ENCODE measurements at regions not wholly inside any gene's neighbourhood (a gene's known extent, or its start where the extent isn't known, plus 50 kb on each side); places are given as distances from the start of the nearest gene placed in this dataset.

DNA sequence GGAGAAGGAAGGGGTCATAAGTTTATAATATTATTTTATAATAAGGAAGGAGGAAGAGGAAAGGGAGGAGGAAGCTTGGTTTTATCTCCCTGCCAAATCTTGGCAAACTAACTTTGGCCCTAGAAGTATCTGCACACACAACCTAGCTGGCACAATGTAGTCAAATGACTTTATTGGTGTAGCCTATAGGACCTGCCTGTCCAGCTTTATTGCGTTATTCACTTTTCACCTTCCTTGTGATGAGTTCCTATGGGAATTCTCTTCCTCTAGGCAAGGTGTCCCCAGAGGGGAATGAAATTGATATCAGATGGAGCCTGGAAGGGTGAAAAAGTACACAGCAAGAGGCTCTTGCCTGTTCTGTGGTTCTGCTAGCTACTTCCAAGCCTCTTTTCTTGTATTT, 111.2 kb upstream of the SLC25A36 start:
- H3K4me3 ChIP-seq (ENCODE audit: low read length), result no peak overlapping the region
- TF ChIP-seq, protein P1, sequence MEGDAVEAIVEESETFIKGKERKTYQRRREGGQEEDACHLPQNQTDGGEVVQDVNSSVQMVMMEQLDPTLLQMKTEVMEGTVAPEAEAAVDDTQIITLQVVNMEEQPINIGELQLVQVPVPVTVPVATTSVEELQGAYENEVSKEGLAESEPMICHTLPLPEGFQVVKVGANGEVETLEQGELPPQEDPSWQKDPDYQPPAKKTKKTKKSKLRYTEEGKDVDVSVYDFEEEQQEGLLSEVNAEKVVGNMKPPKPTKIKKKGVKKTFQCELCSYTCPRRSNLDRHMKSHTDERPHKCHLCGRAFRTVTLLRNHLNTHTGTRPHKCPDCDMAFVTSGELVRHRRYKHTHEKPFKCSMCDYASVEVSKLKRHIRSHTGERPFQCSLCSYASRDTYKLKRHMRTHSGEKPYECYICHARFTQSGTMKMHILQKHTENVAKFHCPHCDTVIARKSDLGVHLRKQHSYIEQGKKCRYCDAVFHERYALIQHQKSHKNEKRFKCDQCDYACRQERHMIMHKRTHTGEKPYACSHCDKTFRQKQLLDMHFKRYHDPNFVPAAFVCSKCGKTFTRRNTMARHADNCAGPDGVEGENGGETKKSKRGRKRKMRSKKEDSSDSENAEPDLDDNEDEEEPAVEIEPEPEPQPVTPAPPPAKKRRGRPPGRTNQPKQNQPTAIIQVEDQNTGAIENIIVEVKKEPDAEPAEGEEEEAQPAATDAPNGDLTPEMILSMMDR (conservative IDR thresholded peaks at IDR 0.05; ENCODE audit: low read depth, low read length), result no peak
- no peak for DNase-seq (ENCODE audit: low read depth)

DNA sequence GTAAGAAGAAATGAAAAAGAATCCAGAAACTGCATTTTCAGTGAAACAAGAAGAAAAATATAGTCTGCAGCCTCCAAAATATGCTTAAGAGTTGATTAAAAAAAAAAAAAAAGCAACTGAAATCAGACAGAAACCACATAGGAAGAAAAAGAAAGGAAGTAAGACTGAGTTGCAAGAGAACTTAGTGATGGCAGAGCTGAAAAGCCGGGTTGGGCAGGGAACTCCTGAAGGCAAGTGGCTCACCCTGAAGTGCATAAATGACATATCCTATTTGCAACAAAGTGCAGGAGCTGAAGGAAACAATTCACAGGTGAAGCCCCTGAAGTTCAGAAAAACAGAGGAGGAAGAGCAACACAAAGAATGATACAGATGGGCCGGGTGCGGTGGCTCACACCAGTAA, 108.8 kb upstream of the SLC25A36 start:
- TF ChIP-seq, protein P1 (conservative IDR thresholded peaks at IDR 0.05; ENCODE audit: low read depth, low read length), result no peak
- no peak overlapping the region for H3K4me3 ChIP-seq (ENCODE audit: low read length)
- no peak for DNase-seq (ENCODE audit: low read depth)

DNA sequence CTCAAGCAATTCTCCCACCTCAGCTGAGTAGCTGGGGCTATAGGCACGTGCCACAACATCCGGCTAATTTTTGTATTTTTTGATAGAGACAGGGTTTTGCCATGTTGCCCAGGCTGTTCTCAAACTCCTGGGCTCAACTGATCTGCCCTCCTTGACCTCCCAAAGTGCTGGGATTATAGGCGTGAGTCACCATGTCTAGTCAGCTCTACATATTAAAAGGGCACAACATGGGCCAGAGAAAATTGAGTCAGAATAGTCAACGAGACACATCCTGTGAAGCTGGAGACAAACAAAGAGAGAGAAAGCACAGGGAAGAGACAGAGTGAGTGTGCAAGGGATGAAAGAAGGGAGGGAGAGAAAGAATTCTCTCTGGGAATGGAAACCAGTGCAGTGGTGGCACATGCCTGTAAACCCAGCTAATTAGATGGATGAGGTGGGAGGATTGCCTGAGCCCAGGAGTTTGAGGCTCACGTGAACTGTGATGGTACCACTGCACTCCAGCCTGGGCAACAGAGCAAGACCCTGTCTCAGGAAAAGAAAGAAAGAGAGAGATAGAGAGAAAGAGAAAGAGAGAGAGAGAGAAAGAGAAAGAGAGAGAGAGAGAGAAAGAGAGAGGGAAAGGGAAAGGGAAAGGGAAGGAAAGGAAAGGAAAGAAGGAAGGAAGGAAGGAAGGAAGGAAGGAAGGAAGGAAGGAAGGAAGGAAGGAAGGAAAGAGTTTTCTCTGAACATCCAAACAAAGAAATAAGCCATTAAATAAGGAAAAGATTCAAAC, 107.2 kb upstream of the SLC25A36 start:
- H3K4me3 ChIP-seq (ENCODE audit: low read length), result no peak overlapping the region
- DNase-seq (ENCODE audit: low read depth), result peak; percentile 34
- TF ChIP-seq, protein P1 (conservative IDR thresholded peaks at IDR 0.05; ENCODE audit: low read depth, low read length), result no peak

DNA sequence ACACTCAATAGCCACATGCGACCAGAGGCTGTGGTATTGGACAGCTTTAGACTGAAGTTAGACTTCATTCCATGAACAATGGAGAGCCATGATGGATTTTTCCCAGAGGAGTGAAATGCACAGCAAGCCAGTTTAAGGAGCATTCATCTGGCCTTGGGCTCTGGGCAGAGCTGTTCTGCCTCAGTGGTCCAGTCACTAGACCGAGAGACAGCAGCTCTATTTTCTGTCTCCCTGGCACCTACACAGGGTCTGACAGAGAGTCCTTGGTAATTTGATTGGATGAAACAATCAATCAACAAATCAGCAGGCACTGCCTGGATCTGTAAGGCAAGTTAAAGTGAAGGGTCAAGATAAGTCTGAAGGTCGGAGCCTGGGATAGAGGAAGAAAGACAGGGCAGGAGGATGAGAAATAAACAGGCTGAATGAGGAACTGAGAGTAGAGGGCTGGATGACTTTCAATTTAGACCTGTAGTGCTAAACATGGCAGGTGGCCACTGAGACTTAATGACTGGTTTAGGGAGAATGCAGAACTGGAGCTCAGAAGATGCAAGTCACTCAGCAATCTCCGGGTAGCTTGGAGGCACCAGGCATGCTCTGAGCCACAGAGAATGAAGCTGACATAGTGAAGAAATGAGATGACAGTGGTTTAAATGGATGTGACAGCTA, 98.5 kb upstream of the SLC25A36 start:
- DNase-seq (ENCODE audit: low read depth), result no peak
- TF ChIP-seq, protein P1 (conservative IDR thresholded peaks at IDR 0.05; ENCODE audit: low read depth, low read length), result no peak
- H3K4me3 ChIP-seq (ENCODE audit: low read length), result no peak overlapping the region

DNA sequence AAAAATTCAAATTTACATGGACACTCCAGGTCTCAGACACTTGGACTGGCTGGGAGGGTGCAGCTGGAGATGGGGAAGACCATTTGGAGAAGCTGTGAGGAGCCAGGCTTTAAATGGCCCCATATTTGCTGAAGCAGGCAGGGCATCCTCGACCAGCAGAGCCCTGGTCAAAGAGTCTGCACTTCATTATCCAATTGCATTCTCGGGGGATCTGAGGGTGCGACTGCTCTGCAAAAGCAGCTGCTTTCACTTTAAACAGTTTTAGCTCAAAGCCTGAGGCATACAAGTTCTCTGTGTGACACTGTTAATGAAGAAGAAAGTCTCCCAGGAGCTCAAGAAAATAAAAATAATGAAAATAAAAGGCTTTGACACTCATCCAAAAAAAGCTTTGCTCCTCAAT, 98.0 kb upstream of the SLC25A36 start:
- TF ChIP-seq, protein P1 (conservative IDR thresholded peaks at IDR 0.05; ENCODE audit: low read depth, low read length), result no peak
- H3K4me3 ChIP-seq (ENCODE audit: low read length), result no peak overlapping the region
- DNase-seq (ENCODE audit: low read depth), result no peak

DNA sequence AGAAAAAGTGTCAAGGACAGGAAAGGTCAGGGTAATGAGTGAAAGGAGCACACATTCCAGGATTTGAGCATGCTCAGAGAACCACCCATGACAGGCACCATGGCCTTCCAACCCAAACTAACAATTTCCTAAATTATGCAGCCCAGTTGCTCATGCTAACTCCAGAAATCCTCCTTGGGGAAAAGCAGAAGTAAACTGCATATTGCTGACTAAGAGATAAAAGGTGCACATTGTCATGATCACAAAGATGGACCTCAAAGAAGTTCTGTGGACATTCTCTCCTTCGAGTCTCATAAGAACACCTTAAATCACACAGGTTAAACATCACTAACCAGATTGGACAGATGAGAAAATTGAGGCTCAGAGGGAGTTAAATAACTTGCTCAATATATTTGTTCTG, 97.6 kb upstream of the SLC25A36 start:
- H3K4me3 ChIP-seq (ENCODE audit: low read length), result no peak overlapping the region
- TF ChIP-seq, protein P1 (conservative IDR thresholded peaks at IDR 0.05; ENCODE audit: low read depth, low read length), result no peak
- DNase-seq (ENCODE audit: low read depth), result no peak

DNA sequence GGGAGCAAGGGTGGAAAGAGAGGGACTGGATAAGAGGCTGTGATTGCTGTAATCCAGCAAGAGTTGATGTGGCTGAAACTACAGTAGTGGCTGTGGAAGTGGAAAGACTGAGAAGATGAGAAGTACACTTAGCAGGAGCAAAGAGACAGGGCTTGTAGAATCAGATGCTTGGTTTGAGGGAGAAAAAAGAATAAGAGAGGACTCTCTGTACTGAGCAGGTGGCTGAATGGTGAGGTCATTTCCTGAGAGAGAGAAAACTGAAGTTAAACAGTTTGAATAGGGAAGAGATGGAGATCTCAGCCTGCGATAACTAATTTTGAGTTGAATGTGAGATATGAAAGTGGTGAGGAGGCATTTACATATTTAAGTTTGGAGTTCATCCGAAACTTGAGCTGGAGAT, 95.8 kb upstream of the SLC25A36 start:
- TF ChIP-seq, protein P1 (conservative IDR thresholded peaks at IDR 0.05; ENCODE audit: low read depth, low read length), result no peak
- no peak overlapping the region for H3K4me3 ChIP-seq (ENCODE audit: low read length)
- DNase-seq (ENCODE audit: low read depth), result no peak
